Brain microvascular endothelial cell (primary cell): ENCODE measurements at regions not wholly inside any gene's neighbourhood (a gene's known extent, or its start where the extent isn't known, plus 50 kb on each side); places are given as distances from the start of the nearest gene placed in this dataset.

Experiments
- DNase-seq: peaks from one replicate; pipeline ENCODE4 v3.0.0-alpha.2; 2020
- H3K27ac ChIP-seq: fragments of 250-450 bp; sonication (Bioruptor Pico); 2 replicates; pipeline ENCODE4 v1.5.1; 2020; ENCODE audit warnings: mild to moderate bottlenecking, moderate library complexity
- H3K27me3 ChIP-seq: fragments of 250-450 bp; sonication (Bioruptor Pico); replicated peaks from 2 replicates; pipeline ENCODE4 v1.5.1; 2020; ENCODE audit warnings: mild to moderate bottlenecking
- H3K36me3 ChIP-seq: fragments of 250-450 bp; sonication (Bioruptor Pico); replicated peaks from 2 replicates; pipeline ENCODE4 v1.5.1; 2020; ENCODE audit warnings: mild to moderate bottlenecking
- H3K4me3 ChIP-seq: 2 replicates; pipeline ENCODE4 v1.5.1; 2011; ENCODE audit warnings: low read depth, mild to moderate bottlenecking, control low read depth, low read length, moderate library complexity
- in situ Hi-C: cut with HindIII; loops from 2 replicates; pipeline ENCODE4 v1.10.0; 2017; ENCODE audit warnings: low sequenced_read_pairs, low pct_ligation_motif_present
- TF ChIP-seq, protein P1 (sequence below): IDR thresholded peaks from 2 replicates; pipeline ENCODE4 v1.5.1; 2011; ENCODE audit warnings: low read depth, mild to moderate bottlenecking, moderate library complexity, low read length, control low read depth, inconsistent platforms; ENCODE audit errors: missing control alignments

DNA sequence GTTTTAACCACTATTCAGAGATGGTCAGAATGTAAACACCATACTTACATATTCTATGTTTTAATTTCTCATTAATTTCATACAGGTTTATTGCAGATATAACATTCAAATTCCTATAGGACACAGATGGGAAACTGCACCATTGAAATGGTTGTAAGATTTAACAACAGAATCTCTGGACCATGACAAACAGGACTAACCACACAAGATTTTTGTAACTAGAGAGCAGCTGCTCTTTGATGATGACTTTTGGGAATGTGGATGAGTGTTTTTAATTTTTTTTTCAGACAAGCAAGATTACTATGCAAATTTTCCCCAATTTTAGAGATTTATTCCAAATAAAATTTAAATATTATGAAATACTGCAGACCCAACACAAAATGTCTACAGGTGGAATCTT, 610.2 kb downstream of the PCDH18 start:
- in situ Hi-C loops: no loop called here
- TF ChIP-seq, protein P1, sequence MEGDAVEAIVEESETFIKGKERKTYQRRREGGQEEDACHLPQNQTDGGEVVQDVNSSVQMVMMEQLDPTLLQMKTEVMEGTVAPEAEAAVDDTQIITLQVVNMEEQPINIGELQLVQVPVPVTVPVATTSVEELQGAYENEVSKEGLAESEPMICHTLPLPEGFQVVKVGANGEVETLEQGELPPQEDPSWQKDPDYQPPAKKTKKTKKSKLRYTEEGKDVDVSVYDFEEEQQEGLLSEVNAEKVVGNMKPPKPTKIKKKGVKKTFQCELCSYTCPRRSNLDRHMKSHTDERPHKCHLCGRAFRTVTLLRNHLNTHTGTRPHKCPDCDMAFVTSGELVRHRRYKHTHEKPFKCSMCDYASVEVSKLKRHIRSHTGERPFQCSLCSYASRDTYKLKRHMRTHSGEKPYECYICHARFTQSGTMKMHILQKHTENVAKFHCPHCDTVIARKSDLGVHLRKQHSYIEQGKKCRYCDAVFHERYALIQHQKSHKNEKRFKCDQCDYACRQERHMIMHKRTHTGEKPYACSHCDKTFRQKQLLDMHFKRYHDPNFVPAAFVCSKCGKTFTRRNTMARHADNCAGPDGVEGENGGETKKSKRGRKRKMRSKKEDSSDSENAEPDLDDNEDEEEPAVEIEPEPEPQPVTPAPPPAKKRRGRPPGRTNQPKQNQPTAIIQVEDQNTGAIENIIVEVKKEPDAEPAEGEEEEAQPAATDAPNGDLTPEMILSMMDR: no peak

DNA sequence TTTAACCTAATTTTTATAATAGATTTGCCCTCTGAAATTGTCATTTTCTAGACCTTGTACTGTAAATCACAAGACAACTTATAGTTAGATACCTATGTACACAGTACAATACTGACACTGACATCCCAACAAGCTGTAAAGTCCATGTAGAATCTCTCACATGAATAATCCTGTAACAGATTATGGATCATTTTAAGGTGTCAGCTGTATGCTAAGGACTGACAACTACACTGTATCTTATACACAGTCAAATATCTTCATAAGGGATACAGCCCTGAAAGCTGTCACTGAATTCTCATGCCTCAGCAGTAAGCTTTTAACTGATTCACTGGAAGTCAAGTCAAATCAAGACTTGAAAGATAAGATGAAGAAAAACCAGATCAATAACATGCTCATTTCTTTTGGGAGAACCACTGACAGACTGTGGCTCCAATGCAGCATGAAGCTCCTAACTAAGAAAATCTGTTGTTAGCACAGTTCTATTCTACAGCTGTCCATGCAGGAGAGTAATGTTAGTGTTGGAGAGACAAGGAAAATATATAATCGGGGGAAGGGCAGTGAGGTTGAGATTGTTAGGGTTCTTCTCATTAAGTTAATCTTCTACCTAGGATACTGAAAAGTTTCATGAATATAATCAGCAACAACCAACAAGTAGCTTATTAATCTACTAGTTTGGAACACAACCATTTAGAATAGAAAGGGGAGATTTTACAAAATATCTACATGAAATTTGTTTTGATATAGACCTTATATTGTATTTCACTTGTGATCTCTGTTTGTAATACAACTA, 612.0 kb downstream of the PCDH18 start:
- Histone ChIP-seq H3K36me3 (no peaks in the 10 kb centered on the region), H3K27ac (no peak overlapping the region), H3K27me3 (no peaks in the 10 kb centered on the region), H3K4me3 (no peak overlapping the region)
- TF ChIP-seq, protein P1: no peak
- in situ Hi-C loops: no loop called here
- no peak for DNase-seq

More for the DNA sequence above, 610.2 kb downstream of the PCDH18 start:
- Histone ChIP-seq H3K4me3 (no peak overlapping the region), H3K27ac (no peak overlapping the region), H3K36me3 (no peaks in the 10 kb centered on the region), H3K27me3 (no peaks in the 10 kb centered on the region)
- DNase-seq: no peak

DNA sequence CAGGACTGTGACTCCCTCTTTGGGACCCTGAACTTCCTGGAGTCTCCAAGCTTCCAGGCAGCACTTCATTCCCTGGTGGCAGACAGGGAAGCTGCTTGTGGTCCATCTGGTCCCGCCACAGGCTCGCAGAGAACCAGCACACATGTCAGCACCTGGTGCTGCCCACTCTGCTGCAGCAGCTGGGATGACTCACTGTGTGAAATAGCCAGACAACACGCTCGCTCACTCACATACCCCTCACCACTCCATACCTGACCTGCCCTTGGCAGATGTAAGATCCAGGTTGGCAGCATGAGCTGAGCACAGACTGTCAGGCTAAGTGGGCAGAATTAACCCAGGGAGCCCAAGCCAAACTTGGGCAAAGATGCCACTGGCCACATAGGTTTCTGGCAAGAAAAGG, 613.5 kb downstream of the PCDH18 start:
- Histone ChIP-seq H3K27me3 (no peaks in the 10 kb centered on the region), H3K27ac (no peak overlapping the region), H3K4me3 (no peak overlapping the region), H3K36me3 (no peaks in the 10 kb centered on the region)
- in situ Hi-C loops: no loop called here
- DNase-seq: no peak
- TF ChIP-seq, protein P1: no peak

DNA sequence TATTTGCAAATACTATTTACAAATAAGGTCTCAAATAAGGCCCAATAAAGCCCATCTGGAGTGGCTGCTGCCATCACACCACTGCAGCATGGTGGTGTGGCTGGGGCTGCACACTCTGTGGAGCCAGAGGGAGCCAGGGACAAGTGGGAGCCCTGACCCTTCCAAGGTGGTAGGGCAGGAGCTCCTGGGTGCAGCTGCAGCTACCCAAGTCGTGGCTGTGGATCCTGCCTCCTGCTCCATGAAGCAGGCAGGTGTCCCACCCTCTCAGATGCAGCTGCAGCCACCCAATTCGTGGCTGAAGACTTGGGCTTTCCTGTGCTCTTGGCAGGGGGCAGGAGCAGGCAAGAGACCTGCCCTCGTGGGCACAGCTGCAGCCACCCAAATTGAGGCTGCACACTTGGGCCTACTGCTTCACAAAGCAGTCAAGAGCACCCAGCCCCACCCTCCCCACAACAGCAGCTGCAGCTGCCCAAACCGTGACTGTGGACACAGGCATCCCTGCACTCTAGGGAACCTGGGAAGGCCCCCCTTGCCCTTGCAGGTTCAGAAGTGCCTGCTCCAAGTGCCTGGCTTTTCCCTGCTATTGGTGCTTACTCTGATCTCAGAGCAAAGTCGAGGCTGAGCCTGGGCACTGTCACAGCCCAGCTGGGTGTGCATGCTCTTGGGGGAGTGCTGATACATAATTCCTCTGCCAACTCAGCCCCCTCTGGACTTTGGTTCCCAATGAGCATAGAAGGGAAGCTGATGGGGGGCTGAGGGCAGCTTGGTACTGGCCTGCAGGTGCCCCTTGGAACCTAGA, 614.8 kb downstream of the PCDH18 start:
- no peak for DNase-seq
- H3K27me3 ChIP-seq: no peaks in the 10 kb centered on the region
- TF ChIP-seq, protein P1: no peak
- in situ Hi-C loops: no loop called here
- no peak overlapping the region for H3K27ac ChIP-seq
- no peaks in the 10 kb centered on the region for H3K36me3 ChIP-seq
- H3K4me3 ChIP-seq: no peak overlapping the region

DNA sequence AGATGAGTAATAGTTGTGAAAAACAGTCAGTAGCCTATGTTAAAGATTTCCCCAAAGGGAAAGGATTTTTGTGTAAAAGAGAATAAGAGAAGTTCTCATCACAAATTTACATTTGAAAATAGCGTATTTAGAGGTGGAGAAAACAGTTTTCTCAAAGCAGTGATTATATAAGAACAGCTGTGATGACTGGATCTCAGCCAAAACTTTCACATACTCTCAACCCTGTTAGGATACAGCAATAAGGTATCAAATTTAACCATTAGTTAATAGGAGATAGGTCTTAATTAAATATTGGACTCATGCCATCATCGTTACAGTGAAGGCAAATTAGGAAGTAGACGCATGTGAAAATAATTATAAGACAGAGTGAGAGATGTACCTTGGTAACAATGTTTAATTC, 622.7 kb downstream of the PCDH18 start:
- TF ChIP-seq, protein P1: no peak
- no peak overlapping the region for H3K27ac ChIP-seq
- H3K36me3 ChIP-seq: no peaks in the 10 kb centered on the region
- no peaks in the 10 kb centered on the region for H3K27me3 ChIP-seq
- no peak for DNase-seq
- in situ Hi-C loops: no loop called here
- no peak overlapping the region for H3K4me3 ChIP-seq
